OCI-LY3 (cell line): ENCODE measurements at regions not wholly inside any gene's neighbourhood (a gene's known extent, or its start where the extent isn't known, plus 50 kb on each side); places are given as distances from the start of the nearest gene placed in this dataset.

Source experiments
- CTCF ChIP-seq: fragments of 200-600, 300-600 bp; sonication (generic); IDR thresholded peaks from 2 replicates; pipeline ENCODE4 v1.5.1; 2014; ENCODE audit warnings: antibody characterized with exemption, low read length, low read depth
- EZH2phosphoT487 ChIP-seq: fragments of 200-600 bp; shearing (Covaris generic); IDR thresholded peaks from 2 replicates; pipeline ENCODE4 v1.6.1; 2018; ENCODE audit warnings: antibody characterized with exemption, mixed run types, low read depth

DNA sequence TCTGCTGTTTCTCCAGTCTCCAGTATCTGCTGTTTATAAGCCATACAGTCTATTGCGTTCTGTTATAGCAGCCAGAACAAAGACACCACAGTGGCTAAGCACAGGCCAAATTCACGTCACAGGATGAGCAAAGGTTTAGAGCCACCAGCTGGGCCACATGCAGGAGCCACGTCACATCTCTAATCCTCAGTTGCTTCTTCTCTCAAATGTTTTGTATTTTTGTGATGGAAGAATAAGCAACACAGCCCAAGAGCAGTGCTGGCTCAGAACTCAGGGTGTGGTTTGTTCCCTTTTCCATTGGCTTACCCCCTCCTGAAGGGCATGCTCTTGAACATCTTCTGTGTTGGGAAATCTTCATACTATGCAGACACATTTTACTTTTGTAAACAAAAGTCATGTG, 309.4 kb upstream of the CDH5 start:
- no peak for TF ChIP-seq CTCF
- no peak for TF ChIP-seq EZH2phosphoT487
